Muscle layer of colon (tissue), 2 donors: ENCODE measurements at regions not wholly inside any gene's neighbourhood (a gene's known extent, or its start where the extent isn't known, plus 50 kb on each side); places are given as distances from the start of the nearest gene placed in this dataset.

Source experiments
- H3K27ac ChIP-seq: one replicate; pipeline ENCODE4 v1.7.0; 2013; ENCODE audit warnings: low read depth, mild to moderate bottlenecking, low read length, moderate library complexity
- H3K27me3 ChIP-seq, 2 donors: one replicate each; pipeline ENCODE4 v1.7.0; 2013; ENCODE audit warnings: low read length in 2 of 2, mild to moderate bottlenecking in 2 of 2; ENCODE audit not compliant: insufficient read depth in 2 of 2, control insufficient read depth in 1 of 2
- H3K36me3 ChIP-seq: one replicate; pipeline ENCODE4 v1.7.0; 2013; ENCODE audit warnings: mild to moderate bottlenecking, low read length; ENCODE audit not compliant: insufficient read depth
- H3K4me1 ChIP-seq: one replicate; pipeline ENCODE4 v1.7.0; 2013; ENCODE audit warnings: mild to moderate bottlenecking, low read length; ENCODE audit not compliant: insufficient read depth
- H3K4me3 ChIP-seq, 2 donors: one replicate each; pipeline ENCODE4 v1.7.0; 2013; ENCODE audit warnings: low read length in 2 of 2, low read depth in 1 of 2, mild to moderate bottlenecking in 1 of 2, moderate library complexity in 1 of 2
- H3K9ac ChIP-seq: one replicate; pipeline ENCODE4 v1.7.0; 2013; ENCODE audit warnings: low read length
- H3K9me3 ChIP-seq: one replicate; pipeline ENCODE4 v1.7.0; 2013; ENCODE audit warnings: mild to moderate bottlenecking, low read length
- donor health status: abdominal sarcoma.
- donor health status: Adenocarcinoma of cecum.

DNA sequence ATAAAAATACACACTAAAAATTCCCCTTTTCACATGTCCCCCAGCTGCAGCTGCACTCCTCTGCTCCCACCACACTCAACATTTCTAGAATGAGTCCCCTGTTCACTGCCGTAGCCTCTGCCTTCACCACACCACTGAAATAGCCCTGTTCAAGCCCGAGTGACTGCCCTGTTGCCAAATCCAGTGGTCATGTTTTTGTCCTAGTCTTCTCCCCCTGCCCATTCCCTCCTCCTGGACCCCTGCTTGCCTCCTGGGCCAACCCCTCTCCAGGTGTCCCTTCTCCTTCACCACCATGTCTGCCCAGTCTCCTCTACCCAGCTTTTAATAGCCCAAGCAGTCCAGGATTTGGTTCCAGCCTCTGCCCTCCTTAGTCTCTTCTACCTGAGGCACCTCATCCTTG, 97.1 kb upstream of the LGALSL start:
- no peak overlapping the region for H3K4me3 ChIP-seq
- no peaks in the 10 kb centered on the region for H3K9me3 ChIP-seq
- no peak overlapping the region for H3K27ac ChIP-seq
- H3K9ac ChIP-seq: no peak overlapping the region
- H3K36me3 ChIP-seq: no peaks in the 10 kb centered on the region
- peaks cover 11% of the 10 kb centered on the region for H3K4me1 ChIP-seq
- no peaks in the 10 kb centered on the region for H3K27me3 ChIP-seq

GRCh38 chr2:64359171-64359891, 94.6 kb upstream of the LGALSL start:
- H3K9me3 ChIP-seq: no peaks in the 10 kb centered on the region
- no peak overlapping the region for H3K9ac ChIP-seq
- H3K27me3 ChIP-seq: no peaks in the 10 kb centered on the region
- H3K36me3 ChIP-seq: no peaks in the 10 kb centered on the region
- H3K4me1 ChIP-seq: peaks cover 11% of the 10 kb centered on the region
- no peak overlapping the region for H3K27ac ChIP-seq
- H3K4me3 ChIP-seq: no peak overlapping the region

- H3K27me3 ChIP-seq: no peaks in the 10 kb centered on the region
- H3K27ac ChIP-seq: no peak overlapping the region
- H3K9ac ChIP-seq: no peak overlapping the region
- H3K4me1 ChIP-seq: peaks cover 11% of the 10 kb centered on the region
- no peaks in the 10 kb centered on the region for H3K36me3 ChIP-seq
- H3K9me3 ChIP-seq: no peaks in the 10 kb centered on the region
- H3K4me3 ChIP-seq: no peak overlapping the region
Observed at GRCh38 chr2:64359892-64360657, 93.9 kb upstream of the LGALSL start.

DNA sequence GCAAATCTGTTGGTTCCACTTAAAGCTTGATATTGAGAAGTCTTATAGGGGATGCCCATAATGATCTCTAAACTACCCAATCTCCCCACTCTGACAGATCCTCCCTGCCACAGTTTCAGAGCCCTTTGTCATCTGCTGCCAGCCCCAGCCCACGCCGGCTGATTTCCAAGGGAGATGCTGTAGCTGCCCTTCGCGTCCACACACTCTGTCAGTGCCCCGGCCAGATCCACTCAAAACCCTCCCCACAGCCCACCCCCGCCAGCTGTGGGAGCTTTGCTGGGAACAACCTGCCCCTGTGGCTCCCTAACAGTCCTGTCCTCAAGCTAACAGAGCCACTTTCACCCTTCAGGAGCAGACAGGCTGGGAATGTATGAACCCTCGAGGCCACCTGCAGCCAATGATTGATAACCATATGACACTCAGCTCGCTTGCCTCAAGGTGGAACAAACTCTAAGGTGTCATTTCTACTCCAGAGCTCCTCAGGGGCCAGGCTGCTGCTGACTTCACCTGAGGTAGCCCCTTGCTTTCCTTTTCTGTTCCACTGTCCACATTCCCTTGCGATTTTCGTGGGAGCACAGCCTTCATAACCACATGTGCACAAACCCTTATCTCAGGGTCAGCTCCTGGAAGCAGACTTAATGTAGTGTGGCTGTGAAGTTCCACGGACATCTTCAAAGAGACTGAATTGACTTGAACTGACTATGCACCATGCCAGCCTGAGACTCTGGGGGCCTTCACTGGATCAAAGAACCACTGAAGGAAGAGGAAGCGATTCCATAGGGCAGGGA, 92.6 kb upstream of the LGALSL start:
- no peaks in the 10 kb centered on the region for H3K36me3 ChIP-seq
- H3K4me3 ChIP-seq: no peak overlapping the region
- peaks cover 11% of the 10 kb centered on the region for H3K4me1 ChIP-seq
- H3K27me3 ChIP-seq: no peaks in the 10 kb centered on the region
- H3K27ac ChIP-seq: no peak overlapping the region
- no peaks in the 10 kb centered on the region for H3K9me3 ChIP-seq
- no peak overlapping the region for H3K9ac ChIP-seq

- Histone ChIP-seq H3K36me3 (no peaks in the 10 kb centered on the region), H3K9me3 (no peaks in the 10 kb centered on the region), H3K27me3 (no peaks in the 10 kb centered on the region), H3K27ac (no peak overlapping the region), H3K4me3 (no peak overlapping the region), H3K9ac (no peak overlapping the region), H3K4me1 (peaks cover 11% of the 10 kb centered on the region)
Observed at GRCh38 chr2:64362562-64363026, 91.4 kb upstream of the LGALSL start.

DNA sequence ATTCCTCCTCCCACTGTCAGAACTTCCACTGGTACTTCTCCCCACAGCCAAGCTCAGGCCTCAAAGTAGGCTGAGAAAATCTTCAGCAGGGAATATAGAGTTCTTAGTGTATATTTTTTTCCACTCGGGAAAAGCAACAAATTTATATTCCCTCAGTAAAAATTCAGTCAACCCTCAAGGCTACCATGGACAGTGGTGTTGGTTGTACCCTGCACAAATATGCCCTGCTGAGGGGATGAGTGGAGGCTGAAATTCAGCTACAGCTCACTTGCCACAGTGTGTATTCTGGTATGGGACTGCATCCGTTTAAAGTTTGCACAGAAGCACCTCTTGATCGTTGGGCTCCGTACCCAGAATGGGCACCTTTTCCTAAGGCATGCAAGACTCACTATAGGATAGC, 90.8 kb upstream of the LGALSL start:
- no peak overlapping the region for H3K27ac ChIP-seq
- no peaks in the 10 kb centered on the region for H3K27me3 ChIP-seq
- no peak overlapping the region for H3K4me3 ChIP-seq
- H3K9me3 ChIP-seq: no peaks in the 10 kb centered on the region
- H3K4me1 ChIP-seq: peaks cover 11% of the 10 kb centered on the region
- H3K36me3 ChIP-seq: no peaks in the 10 kb centered on the region
- H3K9ac ChIP-seq: no peak overlapping the region

- Histone ChIP-seq H3K27ac (no peak overlapping the region), H3K9me3 (no peaks in the 10 kb centered on the region), H3K4me3 (no peak overlapping the region), H3K27me3 (no peaks in the 10 kb centered on the region), H3K4me1 (peaks cover 11% of the 10 kb centered on the region), H3K9ac (no peak overlapping the region), H3K36me3 (no peaks in the 10 kb centered on the region)
Observed at GRCh38 chr2:64363848-64364247, 90.1 kb upstream of the LGALSL start.

- Histone ChIP-seq H3K9ac (no peak overlapping the region), H3K27me3 (no peaks in the 10 kb centered on the region), H3K4me1 (no peaks in the 10 kb centered on the region), H3K4me3 (no peak overlapping the region), H3K27ac (no peak overlapping the region), H3K36me3 (no peaks in the 10 kb centered on the region), H3K9me3 (no peaks in the 10 kb centered on the region)
Observed at GRCh38 chr2:64367444-64368232, 86.3 kb upstream of the LGALSL start.

DNA sequence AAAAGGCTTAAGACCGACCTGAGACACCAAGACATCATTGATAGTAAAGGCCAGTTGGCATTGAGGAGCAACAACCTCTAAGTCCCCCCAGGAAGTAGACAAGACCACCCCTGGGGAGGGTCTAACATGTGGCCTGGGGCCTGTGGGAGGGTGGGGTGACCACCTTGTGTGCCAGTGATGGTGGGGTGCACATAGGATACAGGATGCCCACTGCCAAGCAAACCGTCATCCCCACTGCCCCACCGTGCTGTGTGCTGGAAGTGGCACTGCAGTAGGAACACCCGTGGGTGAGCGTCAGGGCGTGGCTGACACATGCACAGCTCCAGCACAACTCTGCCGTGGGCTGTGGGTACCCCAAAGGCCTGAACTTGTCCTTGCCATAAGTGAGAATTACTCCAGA, 84.3 kb upstream of the LGALSL start:
- no peaks in the 10 kb centered on the region for H3K9me3 ChIP-seq

DNA sequence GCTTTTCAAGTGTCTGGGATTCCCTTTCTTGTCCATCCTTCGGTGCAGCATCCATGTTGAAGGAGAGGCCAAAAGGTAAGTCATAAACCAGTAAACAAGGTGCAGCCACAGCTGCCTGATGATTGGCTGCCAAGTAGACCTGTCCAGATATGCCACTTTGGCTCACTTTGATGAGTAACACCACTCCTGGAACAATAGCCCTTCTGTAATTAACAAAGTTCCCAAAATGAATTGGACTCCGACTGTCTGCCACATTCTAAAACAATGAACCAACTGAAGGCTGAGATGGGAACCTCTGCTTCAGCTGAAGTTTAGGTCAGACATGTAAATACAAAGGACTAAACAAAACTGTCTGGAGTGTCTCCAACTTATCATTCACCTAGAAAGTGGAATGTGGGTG, 82.2 kb upstream of the LGALSL start:
- no peaks in the 10 kb centered on the region for H3K9me3 ChIP-seq
- H3K4me1 ChIP-seq: peaks cover 4% of the 10 kb centered on the region
- H3K4me3 ChIP-seq: no peak overlapping the region
- H3K9ac ChIP-seq: no peak overlapping the region
- no peaks in the 10 kb centered on the region for H3K36me3 ChIP-seq
- H3K27me3 ChIP-seq: no peaks in the 10 kb centered on the region
- no peak overlapping the region for H3K27ac ChIP-seq

More for the DNA sequence above, 84.3 kb upstream of the LGALSL start:
- Histone ChIP-seq H3K27ac (no peak overlapping the region), H3K36me3 (no peaks in the 10 kb centered on the region), H3K4me3 (no peak overlapping the region), H3K27me3 (no peaks in the 10 kb centered on the region), H3K9ac (no peak overlapping the region), H3K4me1 (no peaks in the 10 kb centered on the region)

DNA sequence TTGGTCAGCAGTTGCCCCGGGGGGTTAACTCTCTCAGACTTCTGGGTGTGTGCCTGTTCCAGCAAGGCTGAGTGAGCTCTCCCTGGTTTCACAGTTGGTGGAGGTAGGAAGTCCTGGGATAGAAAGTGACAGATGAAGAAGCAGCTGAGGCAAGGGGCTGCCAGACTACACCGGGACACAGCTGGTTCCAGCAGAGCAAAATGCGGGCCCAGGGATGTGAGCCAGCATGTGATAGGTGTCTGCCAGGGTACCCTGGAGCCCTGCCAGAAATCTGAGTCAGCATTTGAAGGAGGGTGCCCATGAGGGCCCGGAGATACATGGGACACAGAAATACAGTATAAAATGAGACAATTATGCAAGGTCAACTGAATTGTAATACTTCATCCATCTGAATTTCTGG, 79.3 kb upstream of the LGALSL start:
- H3K27me3 ChIP-seq: no peaks in the 10 kb centered on the region
- no peak overlapping the region for H3K4me3 ChIP-seq
- H3K36me3 ChIP-seq: no peaks in the 10 kb centered on the region
- H3K4me1 ChIP-seq: peaks cover 10% of the 10 kb centered on the region
- no peak overlapping the region for H3K27ac ChIP-seq
- no peaks in the 10 kb centered on the region for H3K9me3 ChIP-seq
- no peak overlapping the region for H3K9ac ChIP-seq
